H9 (cell line): ENCODE measurements at regions not wholly inside any gene's neighbourhood (a gene's known extent, or its start where the extent isn't known, plus 50 kb on each side); places are given as distances from the start of the nearest gene placed in this dataset.

Source experiments
- DNase-seq: peaks from one replicate; pipeline ENCODE4 v3.0.0-alpha.2; 2017
- H2AFZ ChIP-seq: one replicate; pipeline ENCODE4 v1.6.1; 2013; ENCODE audit warnings: mild to moderate bottlenecking, low read length, control low read depth, moderate library complexity
- H2AK5ac ChIP-seq: 2 replicates; pipeline ENCODE4 v1.6.1; 2013; ENCODE audit warnings: low read length, control low read depth, mixed read lengths; ENCODE audit not compliant: insufficient read length
- H2BK120ac ChIP-seq: one replicate; pipeline ENCODE4 v1.6.1; 2013; ENCODE audit warnings: low read depth, mild to moderate bottlenecking, low read length, control low read depth, inconsistent platforms; ENCODE audit not compliant: poor library complexity, severe bottlenecking
- H2BK12ac ChIP-seq: 2 replicates; pipeline ENCODE4 v1.6.1; 2013; ENCODE audit warnings: low read length, control low read depth, mixed read lengths, low read depth; ENCODE audit not compliant: insufficient read length
- H2BK15ac ChIP-seq: 2 replicates; pipeline ENCODE4 v1.6.1; 2013; ENCODE audit warnings: low read depth, low read length, control low read depth
- H2BK20ac ChIP-seq: one replicate; pipeline ENCODE4 v1.6.1; 2013; ENCODE audit warnings: low read depth, mild to moderate bottlenecking, low read length, control low read depth, inconsistent platforms; ENCODE audit not compliant: poor library complexity, severe bottlenecking
- H2BK5ac ChIP-seq: 2 replicates; pipeline ENCODE4 v1.6.1; 2013; ENCODE audit warnings: low read length, control low read depth, mixed read lengths; ENCODE audit not compliant: insufficient read length
- H3K14ac ChIP-seq: 2 replicates; pipeline ENCODE4 v1.6.1; 2013; ENCODE audit warnings: low read length, control low read depth; ENCODE audit not compliant: insufficient read depth
- H3K18ac ChIP-seq: 2 replicates; pipeline ENCODE4 v1.6.1; 2013; ENCODE audit warnings: low read depth, mild to moderate bottlenecking, mixed read lengths, low read length, control low read depth; ENCODE audit not compliant: insufficient read length
- H3K23ac ChIP-seq: 2 replicates; pipeline ENCODE4 v1.6.1; 2013; ENCODE audit warnings: low read length, control low read depth, mixed read lengths, low read depth; ENCODE audit not compliant: insufficient read length
- H3K23me2 ChIP-seq: 2 replicates; pipeline ENCODE4 v1.6.1; 2013; ENCODE audit warnings: low read depth, mild to moderate bottlenecking, mixed read lengths, low read length, control low read depth; ENCODE audit not compliant: insufficient read length, poor library complexity, severe bottlenecking
- H3K27ac ChIP-seq: 2 replicates; pipeline ENCODE4 v1.5.1; 2013; ENCODE audit warnings: low read length, control low read depth, mixed read lengths, low read depth; ENCODE audit not compliant: insufficient read length
- H3K27me3 ChIP-seq: 2 replicates; pipeline ENCODE4 v1.6.1; 2013; ENCODE audit warnings: low read length, control low read depth, inconsistent platforms; ENCODE audit not compliant: insufficient read depth
- H3K4ac ChIP-seq: 2 replicates; pipeline ENCODE4 v1.6.1; 2013; ENCODE audit warnings: low read depth, mild to moderate bottlenecking, control low read depth, inconsistent platforms, low read length, moderate library complexity
- H3K4me1 ChIP-seq: 2 replicates; pipeline ENCODE4 v1.6.1; 2013; ENCODE audit warnings: low read length, control low read depth, inconsistent platforms; ENCODE audit not compliant: insufficient read depth
- H3K4me2 ChIP-seq: 2 replicates; pipeline ENCODE4 v1.6.1; 2013; ENCODE audit warnings: low read length, control low read depth, mixed read lengths; ENCODE audit not compliant: insufficient read length, insufficient read depth
- H3K56ac ChIP-seq: 2 replicates; pipeline ENCODE4 v1.6.1; 2013; ENCODE audit warnings: low read depth, mild to moderate bottlenecking, mixed read lengths, low read length, control low read depth; ENCODE audit not compliant: insufficient read length
- H3K79me1 ChIP-seq: 2 replicates; pipeline ENCODE4 v1.6.1; 2013; ENCODE audit warnings: low read depth, mild to moderate bottlenecking, moderate library complexity, low read length, control low read depth, inconsistent platforms; ENCODE audit not compliant: insufficient read depth, poor library complexity, severe bottlenecking
- H3K79me2 ChIP-seq: 2 replicates; pipeline ENCODE4 v1.6.1; 2013; ENCODE audit warnings: low read length, control low read depth, inconsistent platforms; ENCODE audit not compliant: insufficient read depth
- H3K9ac ChIP-seq: 2 replicates; pipeline ENCODE4 v1.6.1; 2013; ENCODE audit warnings: low read length, control low read depth, mixed read lengths; ENCODE audit not compliant: insufficient read length; ENCODE audit errors: extremely low read depth
- H3K9me3 ChIP-seq: one replicate; pipeline ENCODE4 v1.6.1; 2013; ENCODE audit warnings: low read depth, low read length, inconsistent platforms; ENCODE audit not compliant: control insufficient read depth
- H3T11ph ChIP-seq: one replicate; pipeline ENCODE4 v1.6.1; 2013; ENCODE audit warnings: mild to moderate bottlenecking, low read length, control low read depth, inconsistent platforms
- H4K20me1 ChIP-seq: one replicate; pipeline ENCODE4 v1.6.1; 2013; ENCODE audit not compliant: control insufficient read depth, insufficient read length, insufficient read depth
- H4K5ac ChIP-seq: 2 replicates; pipeline ENCODE4 v1.6.1; 2013; ENCODE audit warnings: low read depth, mild to moderate bottlenecking, mixed read lengths, low read length, control low read depth; ENCODE audit not compliant: insufficient read length
- H4K8ac ChIP-seq: replicated peaks from 2 replicates; pipeline ENCODE4 v1.6.1; 2013; ENCODE audit warnings: low read length, control low read depth, mixed read lengths, low read depth; ENCODE audit not compliant: insufficient read length
- H4K91ac ChIP-seq: 2 replicates; pipeline ENCODE4 v1.6.1; 2013; ENCODE audit warnings: low read depth, mild to moderate bottlenecking, moderate library complexity, mixed read lengths, low read length, control low read depth; ENCODE audit not compliant: insufficient read length
- H3K27ac Mint-ChIP-seq, 3 experiments: 2 replicates in 2 of 3; 3 replicates in 1 of 3; pipeline ENCODE4 v1.8.0; 2020 to 2021; ENCODE audit warnings: mixed read lengths in 3 of 3, mild to moderate bottlenecking in 1 of 3, moderate library complexity in 1 of 3
- H3K27me3 Mint-ChIP-seq: 2 replicates; pipeline ENCODE4 v1.8.0; 2021; ENCODE audit warnings: low read depth, mild to moderate bottlenecking, moderate library complexity, mixed read lengths
- H3K36me3 Mint-ChIP-seq, 3 experiments: 2 replicates in 2 of 3; 3 replicates in 1 of 3; pipeline ENCODE4 v1.8.0; 2020 to 2021; ENCODE audit warnings: low read depth in 3 of 3, mixed read lengths in 3 of 3; ENCODE audit not compliant: insufficient read depth in 1 of 3
- H3K4me1 Mint-ChIP-seq, 2 experiments: 2 replicates each; pipeline ENCODE4 v1.8.0; 2020; ENCODE audit warnings: mixed read lengths in 2 of 2
- H3K4me3 Mint-ChIP-seq, 2 experiments: 2 replicates in 1 of 2; 3 replicates in 1 of 2; pipeline ENCODE4 v1.8.0; 2020 to 2021; ENCODE audit warnings: mild to moderate bottlenecking in 2 of 2, mixed read lengths in 2 of 2, moderate library complexity in 1 of 2
- H3K9me3 Mint-ChIP-seq, 2 experiments: 2 replicates in 1 of 2; 3 replicates in 1 of 2; pipeline ENCODE4 v1.8.0; 2020; ENCODE audit warnings: mild to moderate bottlenecking in 2 of 2, mixed read lengths in 2 of 2, moderate library complexity in 1 of 2
- WGBS: extraction: QIAGEN DNeasy Blood & Tissue Kit; methylation state at CpG from one replicate; pipeline ENCODE4 v1.1.7; 2013; ENCODE audit warnings: missing lambda C conversion rate, low lambda C conversion rate, mixed read lengths; ENCODE audit not compliant: insufficient read length; ENCODE audit errors: extremely low coverage; 5-methylcytosine and 5-hydroxymethylcytosine counted together
- TF ChIP-seq, protein P1 (sequence below): fragments of 200-600 bp; sonication (generic); conservative IDR thresholded peaks from 3 replicates; pipeline ENCODE4 v1.8.0; 2021; ENCODE audit warnings: antibody characterized with exemption, mild to moderate bottlenecking

DNA sequence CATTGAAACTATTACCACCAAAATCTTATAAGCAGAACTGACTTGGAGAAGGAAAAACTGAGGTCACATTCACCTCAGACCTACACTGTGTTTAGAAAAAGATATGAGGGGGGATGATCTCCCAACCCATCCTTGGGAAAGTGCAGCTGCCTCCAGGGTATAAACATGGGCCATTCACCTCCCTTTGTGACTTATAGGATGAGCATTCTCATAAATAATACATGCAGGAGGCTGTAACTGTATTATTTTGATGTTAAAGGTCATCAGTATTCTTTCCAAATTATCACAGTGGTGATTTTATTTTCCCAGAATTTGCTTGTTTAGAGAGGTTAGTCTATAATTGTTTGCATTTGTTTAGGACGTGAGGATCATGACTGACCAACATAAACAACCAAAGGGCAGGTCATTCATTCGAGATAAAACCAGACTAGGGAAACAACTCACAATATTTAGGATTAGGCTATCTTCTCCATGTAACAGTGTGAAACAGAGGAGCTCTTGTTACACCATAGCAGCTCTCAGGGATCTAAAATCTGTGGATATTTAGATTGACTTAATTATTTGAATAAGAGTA, 109.2 kb upstream of the NR5A2 start:
- Mint-ChIP-seq H3K4me3 (no peak overlapping the region), H3K27ac (no peak overlapping the region), H3K9me3 (peaks cover 0 to 3% of the 10 kb centered on the region in 2 experiments; a peak in 3 of 5 replicates), H3K27me3 (no peaks in the 10 kb centered on the region), H3K4me1 (0 out of 4 replicates have a peak, but pooled peaks cover 0 to 3% of the 10 kb centered on the region in 2 experiments), H3K36me3 (no peaks in the 10 kb centered on the region)
- no peaks in the 10 kb centered on the region for H3K23me2 ChIP-seq
- TF ChIP-seq, protein P1, sequence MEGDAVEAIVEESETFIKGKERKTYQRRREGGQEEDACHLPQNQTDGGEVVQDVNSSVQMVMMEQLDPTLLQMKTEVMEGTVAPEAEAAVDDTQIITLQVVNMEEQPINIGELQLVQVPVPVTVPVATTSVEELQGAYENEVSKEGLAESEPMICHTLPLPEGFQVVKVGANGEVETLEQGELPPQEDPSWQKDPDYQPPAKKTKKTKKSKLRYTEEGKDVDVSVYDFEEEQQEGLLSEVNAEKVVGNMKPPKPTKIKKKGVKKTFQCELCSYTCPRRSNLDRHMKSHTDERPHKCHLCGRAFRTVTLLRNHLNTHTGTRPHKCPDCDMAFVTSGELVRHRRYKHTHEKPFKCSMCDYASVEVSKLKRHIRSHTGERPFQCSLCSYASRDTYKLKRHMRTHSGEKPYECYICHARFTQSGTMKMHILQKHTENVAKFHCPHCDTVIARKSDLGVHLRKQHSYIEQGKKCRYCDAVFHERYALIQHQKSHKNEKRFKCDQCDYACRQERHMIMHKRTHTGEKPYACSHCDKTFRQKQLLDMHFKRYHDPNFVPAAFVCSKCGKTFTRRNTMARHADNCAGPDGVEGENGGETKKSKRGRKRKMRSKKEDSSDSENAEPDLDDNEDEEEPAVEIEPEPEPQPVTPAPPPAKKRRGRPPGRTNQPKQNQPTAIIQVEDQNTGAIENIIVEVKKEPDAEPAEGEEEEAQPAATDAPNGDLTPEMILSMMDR, result no peak
- H2BK120ac ChIP-seq, result no peak overlapping the region
- no peaks in the 10 kb centered on the region for H4K20me1 ChIP-seq
- H3K56ac ChIP-seq, result no peak overlapping the region
- H2BK15ac ChIP-seq, result no peak overlapping the region
- no peaks in the 10 kb centered on the region for H3K79me1 ChIP-seq
- H3K9me3 ChIP-seq, result no peaks in the 10 kb centered on the region
- no peak overlapping the region for H4K8ac ChIP-seq
- no peak for DNase-seq
- H3K4me2 ChIP-seq, result no peak overlapping the region
- no peak overlapping the region for H4K91ac ChIP-seq
- no peak overlapping the region for H3K18ac ChIP-seq
- H3K9ac ChIP-seq, result no peak overlapping the region
- WGBS, result no CpG with 5 or more reads among the region's 2 CpGs
- H2BK20ac ChIP-seq, result no peak overlapping the region
- no peak overlapping the region for H3K23ac ChIP-seq
- no peak overlapping the region for H2AK5ac ChIP-seq
- H2BK5ac ChIP-seq, result no peak overlapping the region
- H3K27ac ChIP-seq, result no peak overlapping the region
- no peak overlapping the region for H2AFZ ChIP-seq
- H3K4me1 ChIP-seq, result no peaks in the 10 kb centered on the region
- no peak overlapping the region for H2BK12ac ChIP-seq
- H4K5ac ChIP-seq, result no peak overlapping the region
- H3K4ac ChIP-seq, result no peak overlapping the region
- H3K14ac ChIP-seq, result no peak overlapping the region
- H3K27me3 ChIP-seq, result no peaks in the 10 kb centered on the region
- no peaks in the 10 kb centered on the region for H3K79me2 ChIP-seq
- no peak overlapping the region for H3T11ph ChIP-seq
